ENCODE measurements at regions not wholly inside any gene's neighbourhood (a gene's known extent, or its start where the extent isn't known, plus 50 kb on each side); places are given as distances from the start of the nearest gene placed in this dataset.
"Not testable (repeated sequence)": the region's sequence is repeated elsewhere in the genome, so short reads cannot be mapped to it uniquely, and the experiment has no call there.

GRCh38 chr5:84758008-84758407 lies 373.3 kb upstream of the EDIL3 start:
- H3K9me3 Mint-ChIP-seq = no peaks in the 10 kb centered on the region
- no peak for TF ChIP-seq CTCF (conservative IDR thresholded peaks at IDR 0.05)
- H3K4me3 Mint-ChIP-seq = no peak overlapping the region
- DNase-seq (ENCODE audit: extremely low spot score, unreplicated experiment) = no peak
- H3K36me3 Mint-ChIP-seq = no peaks in the 10 kb centered on the region
- H3K27me3 Mint-ChIP-seq = no peaks in the 10 kb centered on the region
- no peaks in the 10 kb centered on the region for H3K4me1 Mint-ChIP-seq (ENCODE audit: unreplicated experiment)
- H3K27ac Mint-ChIP-seq = no peak overlapping the region

- no peaks in the 10 kb centered on the region for H3K4me1 Mint-ChIP-seq (ENCODE audit: unreplicated experiment)
- H3K9me3 Mint-ChIP-seq = no peaks in the 10 kb centered on the region
- TF ChIP-seq CTCF (conservative IDR thresholded peaks at IDR 0.05) = no peak
- no peak overlapping the region for H3K4me3 Mint-ChIP-seq
- no peak overlapping the region for H3K27ac Mint-ChIP-seq
- H3K27me3 Mint-ChIP-seq = no peaks in the 10 kb centered on the region
- no peak for DNase-seq (ENCODE audit: extremely low spot score, unreplicated experiment)
- no peaks in the 10 kb centered on the region for H3K36me3 Mint-ChIP-seq
Observed at GRCh38 chr5:84752780-84753179, 368.1 kb upstream of the EDIL3 start.

- no peaks in the 10 kb centered on the region for H3K36me3 Mint-ChIP-seq
- H3K4me1 Mint-ChIP-seq (ENCODE audit: unreplicated experiment) = no peaks in the 10 kb centered on the region
- H3K9me3 Mint-ChIP-seq = no peaks in the 10 kb centered on the region
- DNase-seq (ENCODE audit: extremely low spot score, unreplicated experiment) = no peak
- no peaks in the 10 kb centered on the region for H3K27me3 Mint-ChIP-seq
- H3K4me3 Mint-ChIP-seq = no peak overlapping the region
- TF ChIP-seq CTCF (conservative IDR thresholded peaks at IDR 0.05) = no peak
- H3K27ac Mint-ChIP-seq = no peak overlapping the region
Observed at GRCh38 chr5:84748313-84748712, 363.6 kb upstream of the EDIL3 start.

GRCh38 chr5:84746280-84746679 lies 361.6 kb upstream of the EDIL3 start:
- not testable (repeated sequence) for H3K9me3 Mint-ChIP-seq; H3K36me3 Mint-ChIP-seq; H3K27me3 Mint-ChIP-seq; DNase-seq (ENCODE audit: extremely low spot score, unreplicated experiment); H3K4me3 Mint-ChIP-seq; H3K4me1 Mint-ChIP-seq (ENCODE audit: unreplicated experiment); H3K27ac Mint-ChIP-seq

GRCh38 chr5:84741056-84741455 lies 356.4 kb upstream of the EDIL3 start:
- Mint-ChIP-seq H3K9me3 (no peaks in the 10 kb centered on the region), H3K4me3 (no peak overlapping the region), H3K27me3 (no peaks in the 10 kb centered on the region), H3K36me3 (no peaks in the 10 kb centered on the region), H3K4me1 (ENCODE audit: unreplicated experiment) (no peaks in the 10 kb centered on the region), H3K27ac (no peak overlapping the region)
- TF ChIP-seq CTCF (conservative IDR thresholded peaks at IDR 0.05) = no peak
- no peak for DNase-seq (ENCODE audit: extremely low spot score, unreplicated experiment)

GRCh38 chr5:84729326-84729725 lies 344.6 kb upstream of the EDIL3 start:
- TF ChIP-seq CTCF (conservative IDR thresholded peaks at IDR 0.05) = no peak
- DNase-seq (ENCODE audit: extremely low spot score, unreplicated experiment) = no peak

More at GRCh38 chr5:84729326-84729725, 344.6 kb upstream of the EDIL3 start:
- no peak overlapping the region for H3K4me3 Mint-ChIP-seq
- no peaks in the 10 kb centered on the region for H3K4me1 Mint-ChIP-seq (ENCODE audit: unreplicated experiment)
- H3K27ac Mint-ChIP-seq = no peak overlapping the region
- no peaks in the 10 kb centered on the region for H3K9me3 Mint-ChIP-seq
- H3K27me3 Mint-ChIP-seq = no peaks in the 10 kb centered on the region
- no peaks in the 10 kb centered on the region for H3K36me3 Mint-ChIP-seq

Data from type B pancreatic cell (in vitro differentiated cells).